H1 (cell line): ENCODE measurements at regions not wholly inside any gene's neighbourhood (a gene's known extent, or its start where the extent isn't known, plus 50 kb on each side); places are given as distances from the start of the nearest gene placed in this dataset.

ENCODE experiments used
- BCL11A ChIP-seq, 2 experiments: IDR thresholded peaks; one replicate each; pipeline ENCODE4 v1.6.1; 2011; ENCODE audit warnings: low read depth in 2 of 2, low read length in 2 of 2, mild to moderate bottlenecking in 2 of 2
- CEBPB ChIP-seq: IDR thresholded peaks from 2 replicates; pipeline ENCODE4 v1.6.1; 2012; ENCODE audit warnings: low read depth, low read length
- CTCF ChIP-seq, 3 experiments: IDR thresholded peaks; 1 replicate in 2 of 3; 2 replicates in 1 of 3; pipeline versions ENCODE4 v1.5.1 to v1.6.1; 2011; ENCODE audit warnings: low read length in 3 of 3, mild to moderate bottlenecking in 3 of 3, inconsistent platforms in 2 of 3, low read depth in 1 of 3, moderate library complexity in 1 of 3; ENCODE audit not compliant: insufficient read depth in 1 of 3; ENCODE audit errors: control extremely low read depth in 1 of 3
- EZH2 ChIP-seq: fragments of 200-600 bp; sonication (generic); IDR thresholded peaks from 2 replicates; pipeline ENCODE4 v1.7.1; 2012; ENCODE audit warnings: low read depth, mild to moderate bottlenecking, moderate library complexity, low read length, inconsistent platforms; ENCODE audit not compliant: severe bottlenecking
- JUND ChIP-seq: IDR thresholded peaks from 2 replicates; pipeline ENCODE4 v1.6.1; 2011; ENCODE audit warnings: mild to moderate bottlenecking, improper control_type of control experiment, low read length
- MAFK ChIP-seq: IDR thresholded peaks from 2 replicates; pipeline ENCODE4 v1.6.1; 2012; ENCODE audit warnings: low read depth, mild to moderate bottlenecking, improper control_type of control experiment, low read length
- RAD21 ChIP-seq, 2 experiments: IDR thresholded peaks in 1 of 2; conservative IDR thresholded peaks in 1 of 2; 2 replicates each; pipeline ENCODE4 v1.6.1; 2011; ENCODE audit warnings: low read depth in 2 of 2, low read length in 2 of 2, improper control_type of control experiment in 1 of 2, inconsistent platforms in 1 of 2, mild to moderate bottlenecking in 1 of 2, moderate library complexity in 1 of 2
- TBP ChIP-seq: IDR thresholded peaks from 2 replicates; pipeline ENCODE4 v1.6.1; 2011; ENCODE audit warnings: low read depth, low read length, improper control_type of control experiment

DNA sequence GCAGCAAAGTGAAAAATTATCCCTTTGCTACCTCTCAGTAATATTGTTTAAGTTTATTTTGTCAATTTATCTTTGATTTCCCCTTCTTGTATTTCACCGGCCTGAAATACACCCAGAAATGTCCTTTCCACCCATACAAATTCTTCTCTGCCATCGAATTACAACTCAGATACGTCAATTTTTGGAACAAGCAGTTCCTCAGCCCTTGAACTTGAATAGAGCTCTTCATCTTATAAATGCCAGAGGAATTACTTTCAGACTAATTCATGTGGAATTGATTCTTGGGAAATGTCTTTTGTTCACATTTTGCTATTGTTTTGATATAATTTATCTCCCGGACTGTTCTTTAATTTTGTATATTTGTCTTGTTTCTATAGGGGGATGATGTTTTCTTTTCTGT is 1359.3 kb upstream of the MIR17HG start:
- TF ChIP-seq CEBPB = no peak
- no peak for TF ChIP-seq CTCF (IDR thresholded peaks at IDR 0.05; ENCODE audit: control extremely low read depth in 1 of 3, insufficient read depth in 1 of 3, low read depth in 1 of 3, low read length in 3 of 3)
- no peak for TF ChIP-seq RAD21 (IDR thresholded peaks at IDR 0.05 in 1 of 2, conservative IDR thresholded peaks at IDR 0.05 in 1 of 2; ENCODE audit: low read depth in 2 of 2, low read length in 2 of 2)
- no peak for TF ChIP-seq BCL11A (IDR thresholded peaks at IDR 0.05; ENCODE audit: low read depth in 2 of 2, low read length in 2 of 2)
- TF ChIP-seq MAFK = no peak
- TF ChIP-seq EZH2 = no peak
- TF ChIP-seq TBP = no peak
- no peak for TF ChIP-seq JUND
